ENCODE measurements at regions not wholly inside any gene's neighbourhood (a gene's known extent, or its start where the extent isn't known, plus 50 kb on each side); places are given as distances from the start of the nearest gene placed in this dataset.

DNA sequence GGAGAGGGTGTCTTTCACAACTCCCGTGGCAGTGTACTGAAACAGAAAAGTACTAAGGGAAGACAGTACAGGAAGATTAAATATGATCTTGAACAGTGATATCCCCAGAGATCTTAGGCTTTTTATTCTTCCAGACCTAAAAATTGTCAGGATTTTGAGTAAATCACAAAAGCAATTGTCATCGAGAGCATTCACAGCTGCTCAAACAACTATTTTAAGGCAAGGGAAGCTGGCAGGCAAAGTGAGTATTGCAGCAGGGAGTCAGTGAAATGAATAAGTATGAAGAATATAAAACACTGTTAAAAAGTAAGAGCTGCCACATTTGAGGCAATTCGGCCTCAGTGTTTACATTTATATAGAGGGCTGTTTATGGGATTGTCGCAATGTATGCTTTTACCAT, 479.0 kb downstream of the CAAP1 start:
- DNase-seq (ENCODE audit: low read depth in 1 of 2, low spot score in 1 of 2) = no peak

DNA sequence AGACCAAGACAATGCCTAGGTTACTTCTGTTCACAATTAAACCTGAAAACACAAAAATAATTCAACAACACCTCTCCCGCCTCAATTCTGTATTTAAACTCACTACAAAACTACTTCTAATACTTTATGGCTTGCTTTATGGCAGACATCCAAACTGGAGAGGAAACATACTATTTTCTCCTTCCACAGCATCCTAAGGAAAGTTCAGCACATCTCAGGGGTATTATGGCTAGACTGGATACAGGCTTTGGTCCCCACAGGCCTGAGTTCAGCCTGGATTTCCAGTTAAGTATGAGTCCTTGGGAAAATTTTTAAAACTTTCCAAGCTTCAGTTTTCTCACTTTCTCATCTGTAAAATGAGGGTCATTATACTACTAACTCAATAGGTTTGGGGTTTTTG, 480.2 kb downstream of the CAAP1 start:
- no peak for DNase-seq (ENCODE audit: low read depth in 1 of 2, low spot score in 1 of 2)

DNA sequence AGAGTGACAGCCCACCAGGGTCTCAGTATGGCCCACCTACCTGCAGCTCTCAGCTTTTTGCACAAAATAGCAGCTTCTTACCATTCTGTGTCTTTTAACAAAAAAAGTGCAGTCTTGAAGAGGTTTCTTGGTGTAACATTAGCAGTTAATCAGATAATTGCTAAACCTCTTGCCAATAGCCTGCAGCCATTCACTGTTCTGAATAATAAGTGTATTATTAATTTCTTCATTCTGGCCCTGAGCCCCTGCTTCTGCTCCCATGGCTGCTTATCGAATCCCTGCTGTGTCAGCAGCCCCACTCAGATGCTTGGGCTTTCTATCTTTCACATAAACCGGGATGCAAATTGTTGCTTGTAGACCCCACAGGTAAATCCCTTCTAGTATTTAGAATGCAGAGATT, 485.9 kb downstream of the CAAP1 start:
- DNase-seq (ENCODE audit: low read depth in 1 of 2, low spot score in 1 of 2) = no peak

DNA sequence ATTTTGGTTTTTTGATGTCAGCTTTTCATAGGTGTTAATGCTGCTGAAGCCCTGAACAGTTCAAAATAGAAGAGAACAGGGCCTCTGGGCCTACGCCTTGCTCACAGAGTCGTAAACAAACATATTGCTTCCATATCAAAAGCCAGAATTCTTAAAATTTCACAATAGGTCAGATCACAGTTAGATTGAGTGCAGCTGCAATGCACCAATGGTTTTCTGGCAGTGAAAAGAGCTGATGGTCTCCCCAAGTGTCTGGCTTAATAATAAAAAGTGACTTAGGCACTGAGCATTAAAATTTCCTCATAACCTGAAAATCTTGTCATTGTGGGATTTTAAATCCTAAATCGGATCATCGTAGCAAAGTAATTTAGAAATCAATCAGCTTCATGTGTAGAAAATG, 493.0 kb downstream of the CAAP1 start:
- DNase-seq (ENCODE audit: low read depth in 1 of 2, low spot score in 1 of 2) = no peak

DNA sequence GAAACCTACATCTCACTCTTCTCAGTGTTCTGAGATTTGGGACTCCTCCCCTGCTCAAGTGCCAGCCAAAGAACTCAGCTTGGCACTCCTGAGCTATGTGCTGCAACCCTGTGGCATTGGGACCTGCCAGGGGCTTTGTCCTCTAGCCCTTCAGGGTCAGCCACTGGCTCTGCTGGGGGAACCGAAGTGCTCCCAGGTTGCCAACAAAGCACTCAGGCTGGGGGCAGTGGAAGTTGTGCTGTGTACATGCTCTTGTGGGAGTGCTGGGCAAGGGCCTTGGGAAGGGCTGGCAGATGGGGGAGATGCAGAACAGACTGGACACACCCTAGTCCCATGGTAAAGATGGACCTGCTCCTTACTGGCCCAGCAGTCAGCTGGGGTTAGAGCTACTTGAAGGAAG, 498.6 kb downstream of the CAAP1 start:
- no peak for DNase-seq (ENCODE audit: low read depth in 1 of 2, low spot score in 1 of 2)

DNA sequence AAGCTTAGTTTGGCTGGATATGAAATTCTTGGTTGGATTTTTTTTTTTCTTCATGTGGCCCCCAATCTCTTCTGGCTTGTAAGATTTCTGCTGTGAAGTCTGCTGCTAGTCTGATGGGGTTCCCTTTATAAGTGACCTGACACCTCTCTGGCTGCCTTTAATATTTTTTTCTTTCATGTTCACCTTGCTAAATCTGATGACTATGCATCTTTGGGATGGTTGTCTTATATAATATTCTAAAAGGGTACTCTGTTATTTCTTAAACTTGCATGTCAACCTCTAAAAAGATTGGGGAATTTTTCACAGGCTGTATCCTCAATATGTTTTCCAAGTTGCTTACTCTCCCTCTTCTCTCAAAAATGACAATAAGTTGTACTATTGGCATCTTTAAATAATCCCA, 500.0 kb downstream of the CAAP1 start:
- no peak for DNase-seq (ENCODE audit: low read depth in 1 of 2, low spot score in 1 of 2)

DNA sequence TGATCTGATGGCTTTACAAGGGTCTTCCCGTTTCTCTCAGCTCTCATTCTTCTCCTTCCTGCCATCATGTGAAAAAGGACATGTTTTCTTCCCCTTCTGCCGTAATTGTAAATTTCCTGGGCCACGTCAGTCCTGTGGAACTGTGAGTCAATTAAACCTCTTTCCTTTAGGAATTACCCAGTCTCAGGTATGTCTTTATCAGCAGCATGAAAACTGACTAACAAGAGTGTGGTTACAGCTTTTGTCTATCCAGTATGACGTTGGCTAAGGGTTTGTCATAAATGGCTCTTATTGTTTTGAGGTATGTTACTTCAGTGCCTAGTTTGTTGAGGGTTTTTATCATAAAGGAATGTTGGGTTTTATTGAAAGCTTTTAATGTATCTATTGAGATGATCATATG, 501.6 kb downstream of the CAAP1 start:
- no peak for DNase-seq (ENCODE audit: low read depth in 1 of 2, low spot score in 1 of 2)

DNA sequence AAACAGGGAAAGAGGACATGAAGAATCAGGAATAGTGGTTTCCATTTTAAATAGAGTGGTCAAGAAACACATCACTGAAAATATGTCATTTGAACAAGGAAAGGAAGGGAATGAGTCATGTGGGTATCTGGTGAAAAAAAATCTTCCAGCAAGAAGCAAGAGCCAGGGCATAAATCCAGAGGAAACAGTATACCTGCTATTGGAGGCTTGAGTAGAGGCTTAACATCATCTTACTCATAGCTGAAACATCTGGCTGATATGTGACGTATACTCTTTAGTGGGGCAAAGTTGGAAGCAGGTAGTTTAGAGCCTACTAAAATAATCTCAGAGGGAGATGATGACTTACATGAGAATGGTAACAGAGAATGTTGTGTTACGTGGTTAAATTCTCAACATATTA, 517.2 kb downstream of the CAAP1 start:
- no peak for DNase-seq (ENCODE audit: low read depth in 1 of 2, low spot score in 1 of 2)

DNA sequence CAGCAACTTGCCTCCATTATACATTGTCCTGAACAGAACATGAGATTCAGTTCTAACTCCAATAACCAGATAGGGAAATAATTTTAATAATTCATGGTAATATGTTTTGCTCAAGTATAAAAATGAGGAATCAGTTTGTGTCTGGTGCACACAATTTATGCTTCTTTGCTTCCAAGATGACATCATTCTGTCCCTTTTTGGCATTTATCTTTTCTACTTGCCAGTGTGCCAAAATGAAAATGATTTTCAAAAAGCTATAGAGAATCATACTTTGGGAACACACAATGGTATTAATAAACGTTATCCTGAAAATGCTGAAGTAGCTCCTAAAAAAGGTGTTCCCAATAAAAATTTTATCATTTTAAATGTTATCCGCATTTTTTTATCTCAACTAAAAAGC, 519.0 kb downstream of the CAAP1 start:
- no peak for DNase-seq (ENCODE audit: low read depth in 1 of 2, low spot score in 1 of 2)

DNA sequence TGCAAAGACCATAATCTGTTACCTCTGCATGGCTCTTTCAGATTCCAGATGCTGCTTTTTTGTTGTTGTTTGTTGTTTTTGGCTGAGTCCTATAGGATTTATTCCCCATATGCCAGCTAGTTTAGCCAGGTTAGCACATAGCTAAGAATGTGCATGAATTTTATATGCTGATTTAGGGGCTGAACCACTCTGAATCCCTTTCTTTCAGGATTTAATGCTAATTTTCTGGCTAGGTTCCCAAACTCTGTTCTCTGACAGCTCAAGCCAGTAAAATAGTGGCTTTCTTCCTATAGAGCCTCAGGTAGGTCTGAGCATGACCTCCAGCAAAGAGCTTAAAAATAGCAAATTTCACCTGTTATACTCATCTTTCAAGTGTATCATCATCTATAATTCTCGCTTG, 521.4 kb downstream of the CAAP1 start:
- no peak for DNase-seq (ENCODE audit: low read depth in 1 of 2, low spot score in 1 of 2)

DNA sequence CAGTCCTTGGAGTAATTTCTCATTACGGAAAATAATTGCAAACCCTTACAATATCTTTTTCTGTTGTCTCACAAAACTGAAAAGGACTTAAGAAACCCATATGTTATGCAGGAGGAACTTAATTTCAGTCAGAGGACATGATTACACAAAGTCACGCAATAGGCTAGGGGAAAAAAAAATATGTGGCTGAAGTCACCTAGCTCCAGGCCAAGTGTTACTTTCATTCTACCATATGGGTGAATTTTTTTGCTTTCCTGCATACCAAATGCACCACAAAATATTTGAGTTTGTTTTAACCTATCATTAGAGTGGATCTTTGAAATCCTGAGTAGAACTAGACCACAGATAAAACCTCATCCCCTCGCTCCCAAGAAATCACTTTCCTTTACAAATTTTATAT, 523.5 kb downstream of the CAAP1 start:
- no peak for DNase-seq (ENCODE audit: low read depth in 1 of 2, low spot score in 1 of 2)

DNA sequence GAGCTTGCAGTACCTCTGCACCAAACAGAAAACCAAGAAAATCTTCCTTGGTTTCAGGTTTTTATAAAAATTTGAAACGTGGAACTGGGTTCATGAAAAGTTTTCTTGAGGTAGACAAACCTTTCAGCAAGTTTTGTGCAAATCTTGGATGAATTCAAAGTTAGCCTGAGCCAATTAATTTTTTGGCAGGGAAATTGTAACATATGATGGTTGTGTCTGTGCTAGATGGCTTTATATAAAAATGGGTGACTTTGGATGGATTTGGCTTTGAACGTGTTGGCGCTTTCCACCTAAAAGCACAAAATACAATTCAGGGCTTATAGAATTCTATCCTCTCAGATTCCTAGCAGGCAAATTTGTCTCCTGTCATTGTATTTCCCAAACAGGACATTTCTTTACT, 524.4 kb downstream of the CAAP1 start:
- DNase-seq (ENCODE audit: low read depth in 1 of 2, low spot score in 1 of 2) = no peak

DNA sequence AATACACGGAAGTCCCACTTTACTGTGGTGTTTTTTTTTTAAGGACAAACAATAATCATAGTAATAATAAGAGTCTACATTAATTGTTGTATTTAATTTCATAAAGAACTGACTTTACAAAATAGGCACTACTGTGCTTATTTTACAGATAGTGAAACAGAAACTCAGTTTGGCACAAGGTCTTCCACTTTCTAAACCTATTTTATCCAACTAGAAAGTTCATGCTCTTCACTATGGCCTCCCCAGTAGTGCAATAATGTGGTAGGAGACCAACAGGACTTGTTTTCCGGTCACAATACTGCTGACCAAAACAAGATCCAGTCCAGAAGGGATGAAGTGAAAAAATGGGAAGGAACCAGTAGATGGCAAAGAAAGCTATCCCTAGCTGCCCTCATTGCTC, 531.6 kb downstream of the CAAP1 start:
- DNase-seq (ENCODE audit: low read depth in 1 of 2, low spot score in 1 of 2) = no peak

DNA sequence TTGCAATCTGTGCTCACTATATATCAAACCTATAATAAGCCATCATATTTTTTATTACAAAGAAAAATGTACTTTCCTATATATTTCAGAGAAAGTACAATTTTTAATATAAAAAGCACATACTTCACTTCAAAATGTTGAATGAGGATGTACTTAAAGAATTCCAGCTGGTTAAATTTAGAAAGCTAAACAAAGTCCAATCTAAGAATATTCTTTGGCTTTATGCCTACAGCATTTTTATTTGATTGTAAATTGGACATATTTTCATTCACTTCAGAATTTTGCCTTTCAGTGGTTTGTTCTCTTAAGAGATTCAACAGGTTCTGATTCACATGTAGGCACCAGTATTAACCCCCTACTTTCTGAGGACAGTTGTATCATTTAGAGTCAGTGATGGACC, 533.8 kb downstream of the CAAP1 start:
- no peak for DNase-seq (ENCODE audit: low read depth in 1 of 2, low spot score in 1 of 2)

DNA sequence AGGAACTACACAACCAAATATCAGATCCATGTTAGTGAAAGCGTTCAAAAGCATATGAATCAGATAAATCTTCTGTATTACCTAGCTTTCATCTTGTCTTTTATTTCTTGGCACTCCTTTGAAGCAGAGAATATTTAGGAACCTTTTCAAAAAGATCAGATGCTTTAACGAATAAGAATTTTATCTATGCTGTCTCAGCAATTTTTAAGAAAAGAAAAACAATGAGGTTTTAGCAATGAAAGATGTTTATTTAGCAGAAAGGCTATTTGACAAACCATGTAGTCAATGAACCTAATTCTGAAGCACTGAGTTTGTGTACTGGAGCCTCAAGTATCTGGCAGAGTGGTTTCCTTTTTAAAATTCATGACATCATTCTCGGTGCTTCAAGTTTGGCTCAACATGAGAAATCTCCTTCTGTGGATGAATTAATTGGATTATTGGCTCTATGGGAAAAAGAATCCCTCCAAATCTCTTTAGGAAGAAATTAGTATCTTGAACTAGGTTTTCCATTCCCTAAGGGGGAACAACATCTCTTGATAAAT, 534.7 kb downstream of the CAAP1 start:
- DNase-seq (ENCODE audit: low read depth in 1 of 2, low spot score in 1 of 2) = no peak

DNA sequence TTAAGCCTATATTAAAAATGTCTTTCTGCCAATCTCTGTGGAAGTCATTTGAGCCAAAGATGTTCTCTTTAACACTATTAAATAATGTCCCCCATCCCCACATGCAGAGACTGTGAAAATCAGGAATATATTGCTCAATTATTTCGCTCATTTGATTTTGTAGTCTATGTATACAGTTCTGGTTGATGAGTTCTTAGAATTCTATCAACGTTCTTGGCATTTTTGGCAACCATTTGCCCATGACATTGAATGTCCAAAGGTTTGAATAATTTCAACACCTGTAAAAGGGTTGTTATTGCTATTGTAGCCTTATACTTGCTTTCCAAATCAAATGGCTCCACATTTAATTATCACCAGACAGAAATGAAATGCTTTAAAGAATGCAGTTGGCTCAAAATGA, 536.1 kb downstream of the CAAP1 start:
- DNase-seq (ENCODE audit: low read depth in 1 of 2, low spot score in 1 of 2) = no peak

DNA sequence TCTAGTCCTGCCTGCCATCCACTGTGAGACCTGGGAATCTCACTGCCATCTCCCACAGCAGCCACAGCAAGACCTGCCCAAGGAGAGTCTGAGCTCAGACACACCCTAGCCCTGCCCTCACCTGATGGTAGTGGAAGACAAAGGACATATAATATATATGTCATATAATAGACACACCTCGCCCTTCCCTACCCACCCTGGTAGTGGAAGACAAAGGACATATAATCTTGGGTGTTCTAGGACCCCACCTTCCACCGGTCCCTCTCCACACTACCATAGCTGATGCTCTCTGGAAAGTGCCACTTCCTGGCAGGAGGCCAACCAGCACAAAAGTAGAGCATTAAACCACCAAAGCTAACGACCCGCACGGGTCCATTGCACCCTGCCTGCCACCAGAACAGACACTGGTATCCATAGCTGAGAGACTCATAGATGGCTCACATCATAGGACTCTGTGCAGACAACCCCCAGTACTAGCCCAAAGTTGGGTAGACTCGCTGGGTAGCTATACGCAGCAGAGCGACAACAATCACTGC, 545.6 kb downstream of the CAAP1 start:
- DNase-seq (ENCODE audit: low read depth in 1 of 2, low spot score in 1 of 2) = no peak

DNA sequence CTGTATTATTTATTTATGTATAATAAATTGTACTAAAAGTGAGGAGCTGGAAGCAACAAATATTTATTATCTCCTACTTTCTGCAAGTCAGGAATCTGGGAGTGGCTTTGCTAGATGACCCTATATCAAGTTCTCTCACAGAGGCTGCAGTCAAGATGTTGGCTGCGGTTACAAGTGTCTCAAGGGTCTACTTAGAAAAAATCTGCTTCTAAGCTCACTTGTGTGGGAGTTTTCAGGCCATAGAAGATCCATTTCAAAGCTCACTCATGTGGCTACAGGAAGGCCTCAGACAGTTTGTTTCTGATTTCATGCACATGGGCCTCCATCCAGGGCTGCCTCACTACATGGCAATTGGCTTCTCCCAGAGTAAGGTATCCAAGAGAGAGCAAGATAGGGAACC, 551.1 kb downstream of the CAAP1 start:
- DNase-seq (ENCODE audit: low read depth in 1 of 2, low spot score in 1 of 2) = no peak

DNA sequence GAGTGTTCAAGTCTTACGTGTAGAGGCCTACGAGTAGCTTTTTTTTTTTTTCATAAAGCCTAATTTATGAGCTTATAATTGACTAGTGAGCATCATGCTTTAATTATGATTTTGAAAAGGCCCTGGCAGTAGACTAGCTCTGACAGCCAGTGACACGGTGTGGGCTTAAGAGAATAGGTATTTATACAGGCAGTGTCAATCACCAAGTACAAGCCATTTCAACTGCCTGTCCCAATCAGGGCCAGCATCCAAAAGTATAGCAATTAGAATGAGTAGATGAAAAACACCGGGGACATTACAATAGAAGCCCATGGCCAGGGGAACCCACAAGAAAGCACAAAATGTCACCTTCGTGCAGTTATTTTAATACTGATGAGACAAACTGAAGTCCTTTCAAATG, 552.8 kb downstream of the CAAP1 start:
- no peak for DNase-seq (ENCODE audit: low read depth in 1 of 2, low spot score in 1 of 2)

DNA sequence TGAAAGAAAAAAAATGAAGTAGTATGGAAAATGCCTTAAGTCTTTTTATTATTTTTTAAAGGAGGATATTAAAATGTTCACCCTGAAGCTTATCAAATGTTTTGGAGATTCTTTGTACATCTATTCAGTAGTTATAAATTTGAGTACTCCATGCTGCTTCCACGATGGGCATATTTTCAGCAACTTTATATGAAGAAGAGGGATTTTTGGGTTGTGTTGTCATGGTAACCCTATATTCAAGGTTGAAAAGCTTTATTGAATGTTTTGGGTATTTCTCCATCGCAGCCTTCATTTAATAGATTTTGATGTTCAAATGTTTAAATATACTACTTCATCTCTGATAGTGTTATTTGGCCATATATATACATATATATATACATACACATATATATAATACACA, 557.5 kb downstream of the CAAP1 start:
- DNase-seq (ENCODE audit: low read depth in 1 of 2, low spot score in 1 of 2) = no peak

DNA sequence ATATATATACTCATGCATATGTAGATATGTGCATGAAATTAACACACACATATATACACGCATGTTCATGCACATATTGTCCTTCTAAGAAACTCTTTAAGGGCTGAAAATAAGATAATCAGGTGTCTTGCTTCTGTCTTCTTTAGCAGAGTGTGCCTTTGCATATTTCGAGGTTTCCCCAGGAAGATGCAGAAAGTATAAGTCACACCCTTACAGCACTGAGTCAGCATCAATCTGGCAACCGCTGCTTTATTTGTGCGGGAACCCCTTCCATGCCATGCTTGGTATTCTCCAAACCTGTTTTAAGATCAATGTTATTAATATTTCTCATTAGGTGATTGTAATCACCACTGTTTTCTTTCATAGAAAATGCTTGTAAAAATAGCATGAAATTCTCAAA, 557.9 kb downstream of the CAAP1 start:
- DNase-seq (ENCODE audit: low read depth in 1 of 2, low spot score in 1 of 2) = no peak

DNA sequence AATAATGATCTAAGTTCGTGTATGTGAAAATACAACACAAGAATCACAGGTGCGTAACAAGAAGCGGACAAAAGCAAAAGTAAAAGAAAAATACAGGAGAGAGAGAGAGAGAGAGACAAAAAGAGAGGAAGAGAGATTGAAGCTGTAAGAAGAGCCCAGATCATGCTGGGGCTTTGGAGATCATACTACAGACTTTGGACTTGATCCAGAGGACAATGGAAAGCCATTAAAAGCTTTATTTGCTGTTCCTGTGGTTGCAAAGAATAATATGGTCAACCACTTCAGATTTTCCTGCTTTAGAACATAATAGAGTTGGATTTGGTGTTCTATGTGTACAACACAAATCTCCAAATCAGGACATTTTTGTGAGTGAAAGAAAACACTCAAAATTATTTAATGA, 561.4 kb downstream of the CAAP1 start:
- DNase-seq (ENCODE audit: low read depth in 1 of 2, low spot score in 1 of 2) = no peak

DNA sequence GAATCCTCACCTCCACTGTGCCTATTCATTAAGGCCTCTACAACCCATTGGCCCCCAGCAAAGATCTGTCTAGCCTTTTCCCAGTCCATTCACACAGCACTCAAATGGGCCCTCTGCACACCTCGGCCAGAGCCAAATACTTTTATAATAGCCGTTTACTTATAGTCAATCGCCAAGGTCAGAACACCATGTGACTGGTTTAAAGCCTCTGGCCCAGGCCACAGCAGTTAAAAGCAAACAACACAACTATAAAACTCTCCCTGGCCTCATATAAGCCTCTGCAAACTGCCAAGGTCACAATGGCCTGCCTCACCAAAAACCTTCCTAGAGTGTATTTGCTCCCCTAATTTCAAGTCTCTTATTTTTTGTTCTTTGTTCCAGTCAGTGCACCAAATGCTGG, 562.6 kb downstream of the CAAP1 start:
- DNase-seq (ENCODE audit: low read depth in 1 of 2, low spot score in 1 of 2) = no peak

DNA sequence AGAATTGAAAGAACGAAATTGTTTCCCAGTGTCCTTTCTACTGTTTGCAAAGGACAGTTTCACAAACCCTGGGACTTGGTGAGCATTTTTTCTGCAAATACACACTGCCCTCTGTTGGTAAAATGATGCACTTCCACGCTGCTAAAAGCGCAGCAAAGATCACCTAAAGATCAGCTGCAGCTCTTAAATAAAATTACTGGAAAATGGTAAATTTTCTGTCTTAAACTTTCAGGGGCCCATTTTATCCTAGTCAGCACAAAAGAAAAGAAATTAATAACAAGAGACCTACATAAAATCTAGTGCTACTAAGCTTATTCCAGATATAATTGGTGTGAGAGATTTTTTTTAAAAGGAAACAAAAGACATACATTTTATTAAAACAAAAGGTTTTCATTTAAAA, 566.0 kb downstream of the CAAP1 start:
- DNase-seq (ENCODE audit: low read depth in 1 of 2, low spot score in 1 of 2) = no peak
